GM12864 (cell line): ENCODE measurements at regions not wholly inside any gene's neighbourhood (a gene's known extent, or its start where the extent isn't known, plus 50 kb on each side); places are given as distances from the start of the nearest gene placed in this dataset.

Experiments used
- DNase-seq: peaks from one replicate; pipeline ENCODE4 v3.0.0-alpha.2; 2011; ENCODE audit warnings: low read depth
- H3K4me3 ChIP-seq: 2 replicates; pipeline ENCODE4 v1.5.1; 2011; ENCODE audit warnings: mild to moderate bottlenecking, low read depth, low read length, control low read depth
- CTCF ChIP-seq: IDR thresholded peaks from 2 replicates; pipeline ENCODE4 v1.5.1; 2011; ENCODE audit warnings: low read depth, mild to moderate bottlenecking, moderate library complexity, low read length, control low read depth, inconsistent platforms; ENCODE audit errors: missing control alignments

GRCh38 chr3:30184091-30184810, 422.1 kb upstream of the TGFBR2 start:
- TF ChIP-seq CTCF = no peak
- no peak overlapping the region for H3K4me3 ChIP-seq
- no peak for DNase-seq

GRCh38 chr3:30185872-30186271, 420.5 kb upstream of the TGFBR2 start:
- DNase-seq = no peak
- no peak overlapping the region for H3K4me3 ChIP-seq
- no peak for TF ChIP-seq CTCF

- TF ChIP-seq CTCF = no peak
- H3K4me3 ChIP-seq = no peak overlapping the region
- DNase-seq = no peak
These were observed 419.6 kb upstream of the TGFBR2 start for GRCh38 chr3:30186741-30187219.

GRCh38 chr3:30187366-30187765, 419.0 kb upstream of the TGFBR2 start:
- H3K4me3 ChIP-seq = no peak overlapping the region
- DNase-seq = no peak
- no peak for TF ChIP-seq CTCF

GRCh38 chr3:30188713-30189112, 417.7 kb upstream of the TGFBR2 start:
- no peak for DNase-seq
- no peak for TF ChIP-seq CTCF
- H3K4me3 ChIP-seq = no peak overlapping the region

GRCh38 chr3:30189900-30190299, 416.5 kb upstream of the TGFBR2 start:
- DNase-seq = no peak
- TF ChIP-seq CTCF = no peak
- no peak overlapping the region for H3K4me3 ChIP-seq

- no peak overlapping the region for H3K4me3 ChIP-seq
- no peak for DNase-seq
- TF ChIP-seq CTCF = no peak
These were observed 412.8 kb upstream of the TGFBR2 start for GRCh38 chr3:30193625-30194044.
